Astrocyte (in vitro differentiated cells and primary cell): ENCODE measurements at regions not wholly inside any gene's neighbourhood (a gene's known extent, or its start where the extent isn't known, plus 50 kb on each side); places are given as distances from the start of the nearest gene placed in this dataset.

Source experiments
- DNase-seq: peaks from one replicate; pipeline ENCODE4 v3.0.0-alpha.2; 2010; ENCODE audit warnings: low read depth
- FAIRE-seq: peaks from 2 replicates; lab custom pipeline; 2011; peaks lifted over from hg19 to GRCh38; lab: Jason Lieb, UNC
- H2AFZ ChIP-seq: 2 replicates; pipeline ENCODE4 v1.6.0; 2012; ENCODE audit warnings: low read depth, low read length, inconsistent platforms
- H3K27ac ChIP-seq: 2 replicates; pipeline ENCODE4 v1.5.1; 2011; ENCODE audit warnings: low read depth, low read length, inconsistent platforms
- H3K27me3 ChIP-seq: 2 replicates; pipeline ENCODE4 v1.6.0; 2011; ENCODE audit warnings: low read length, inconsistent platforms; ENCODE audit not compliant: insufficient read depth
- H3K36me3 ChIP-seq: 2 replicates; pipeline ENCODE4 v1.5.1; 2011; ENCODE audit warnings: low read length, inconsistent platforms; ENCODE audit not compliant: insufficient read depth
- H3K4me1 ChIP-seq: 2 replicates; pipeline ENCODE4 v1.5.1; 2011; ENCODE audit warnings: low read length, inconsistent platforms; ENCODE audit not compliant: insufficient read depth
- H3K4me2 ChIP-seq: 2 replicates; pipeline ENCODE4 v1.6.0; 2012; ENCODE audit warnings: low read length, inconsistent platforms
- H3K4me3 ChIP-seq: 2 replicates; pipeline ENCODE4 v1.5.1; 2011; ENCODE audit warnings: low read depth, mild to moderate bottlenecking, low read length, inconsistent platforms; ENCODE audit not compliant: insufficient read depth
- H3K79me2 ChIP-seq: 2 replicates; pipeline ENCODE4 v1.6.0; 2012; ENCODE audit warnings: mild to moderate bottlenecking, low read length, inconsistent platforms; ENCODE audit not compliant: insufficient read depth
- H3K9ac ChIP-seq: 2 replicates; pipeline ENCODE4 v1.6.0; 2012; ENCODE audit warnings: mild to moderate bottlenecking, low read length, inconsistent platforms
- H3K9me3 ChIP-seq: 2 replicates; pipeline ENCODE4 v1.5.1; 2012; ENCODE audit warnings: low read depth, mild to moderate bottlenecking, low read length, inconsistent platforms; ENCODE audit not compliant: insufficient read depth
- H4K20me1 ChIP-seq: 2 replicates; pipeline ENCODE4 v1.6.0; 2012; ENCODE audit warnings: low read length, inconsistent platforms; ENCODE audit not compliant: insufficient read depth
- H3K27ac Mint-ChIP-seq: one replicate; pipeline ENCODE4 v1.8.0; 2021; ENCODE audit warnings: mild to moderate bottlenecking, mixed read lengths; ENCODE audit not compliant: unreplicated experiment
- H3K27me3 Mint-ChIP-seq: one replicate; pipeline ENCODE4 v1.8.0; 2021; ENCODE audit warnings: low read depth, mixed read lengths; ENCODE audit not compliant: unreplicated experiment
- H3K36me3 Mint-ChIP-seq: one replicate; pipeline ENCODE4 v1.8.0; 2021; ENCODE audit warnings: low read depth, mixed read lengths; ENCODE audit not compliant: unreplicated experiment
- H3K4me1 Mint-ChIP-seq: one replicate; pipeline ENCODE4 v1.8.0; 2021; ENCODE audit warnings: low read depth, mixed read lengths; ENCODE audit not compliant: unreplicated experiment
- H3K4me3 Mint-ChIP-seq: one replicate; pipeline ENCODE4 v1.8.0; 2021; ENCODE audit warnings: mild to moderate bottlenecking, moderate library complexity, mixed read lengths; ENCODE audit not compliant: unreplicated experiment
- H3K9me3 Mint-ChIP-seq: one replicate; pipeline ENCODE4 v1.8.0; 2021; ENCODE audit warnings: mild to moderate bottlenecking, mixed read lengths; ENCODE audit not compliant: unreplicated experiment
- EZH2 ChIP-seq: IDR thresholded peaks from 2 replicates; pipeline ENCODE4 v1.6.1; 2012; ENCODE audit warnings: mild to moderate bottlenecking, low read length, inconsistent platforms; ENCODE audit not compliant: insufficient read depth
- TF ChIP-seq, protein P1 (sequence below): IDR thresholded peaks from 2 replicates; pipeline ENCODE4 v1.5.1; 2011; ENCODE audit warnings: low read depth, mild to moderate bottlenecking, inconsistent platforms, low read length, moderate library complexity; ENCODE audit not compliant: insufficient read depth

DNA sequence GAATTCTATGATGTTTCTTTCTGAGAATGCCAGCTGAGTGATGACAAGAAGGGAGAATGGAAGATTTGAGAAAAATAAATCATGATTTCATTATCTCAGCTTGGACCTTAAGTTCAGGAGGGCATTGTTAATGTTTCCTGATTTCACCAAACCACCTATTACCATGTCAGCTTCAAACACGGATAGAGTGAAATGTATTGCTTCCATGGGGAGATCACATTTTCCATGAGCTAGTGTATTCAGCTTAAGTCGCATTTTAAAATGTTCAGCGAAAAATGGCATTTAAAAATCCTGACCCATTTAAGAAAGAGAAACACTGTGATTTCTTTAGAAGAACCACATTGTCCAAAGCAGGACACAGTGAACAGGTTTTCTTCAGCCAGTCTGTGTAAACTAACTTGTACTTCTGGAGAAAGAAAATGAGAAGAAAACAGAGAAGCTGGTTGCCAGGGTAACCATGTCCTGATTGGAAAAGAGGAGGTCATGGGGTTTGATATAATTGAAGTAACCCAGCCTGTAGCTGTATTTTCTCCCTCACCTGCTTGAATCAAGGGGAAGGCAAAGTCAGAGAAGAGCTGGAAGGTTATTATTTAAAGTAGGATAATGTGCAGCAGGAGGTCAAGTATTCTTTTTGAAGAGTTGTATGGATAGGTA lies 684.1 kb upstream of the NRSN1 start:
- Mint-ChIP-seq H3K36me3 (no peaks in the 10 kb centered on the region), H3K4me3 (no peak overlapping the region), H3K27me3 (no peaks in the 10 kb centered on the region), H3K4me1 (peaks cover 3% of the 10 kb centered on the region), H3K9me3 (no peaks in the 10 kb centered on the region), H3K27ac (no peak overlapping the region)
- no peak for DNase-seq
- Histone ChIP-seq H3K4me3 (no peak overlapping the region), H3K27ac (no peak overlapping the region), H2AFZ (peak overlapping the region; percentile 5), H3K9ac (no peak overlapping the region), H3K27me3 (no peaks in the 10 kb centered on the region), H3K9me3 (no peaks in the 10 kb centered on the region), H3K36me3 (no peaks in the 10 kb centered on the region), H3K79me2 (no peaks in the 10 kb centered on the region), H3K4me1 (peaks cover 6% of the 10 kb centered on the region), H3K4me2 (no peak overlapping the region), H4K20me1 (no peaks in the 10 kb centered on the region)
- FAIRE-seq = no peak
- no peak for TF ChIP-seq EZH2
- TF ChIP-seq, protein P1, sequence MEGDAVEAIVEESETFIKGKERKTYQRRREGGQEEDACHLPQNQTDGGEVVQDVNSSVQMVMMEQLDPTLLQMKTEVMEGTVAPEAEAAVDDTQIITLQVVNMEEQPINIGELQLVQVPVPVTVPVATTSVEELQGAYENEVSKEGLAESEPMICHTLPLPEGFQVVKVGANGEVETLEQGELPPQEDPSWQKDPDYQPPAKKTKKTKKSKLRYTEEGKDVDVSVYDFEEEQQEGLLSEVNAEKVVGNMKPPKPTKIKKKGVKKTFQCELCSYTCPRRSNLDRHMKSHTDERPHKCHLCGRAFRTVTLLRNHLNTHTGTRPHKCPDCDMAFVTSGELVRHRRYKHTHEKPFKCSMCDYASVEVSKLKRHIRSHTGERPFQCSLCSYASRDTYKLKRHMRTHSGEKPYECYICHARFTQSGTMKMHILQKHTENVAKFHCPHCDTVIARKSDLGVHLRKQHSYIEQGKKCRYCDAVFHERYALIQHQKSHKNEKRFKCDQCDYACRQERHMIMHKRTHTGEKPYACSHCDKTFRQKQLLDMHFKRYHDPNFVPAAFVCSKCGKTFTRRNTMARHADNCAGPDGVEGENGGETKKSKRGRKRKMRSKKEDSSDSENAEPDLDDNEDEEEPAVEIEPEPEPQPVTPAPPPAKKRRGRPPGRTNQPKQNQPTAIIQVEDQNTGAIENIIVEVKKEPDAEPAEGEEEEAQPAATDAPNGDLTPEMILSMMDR = no peak

DNA sequence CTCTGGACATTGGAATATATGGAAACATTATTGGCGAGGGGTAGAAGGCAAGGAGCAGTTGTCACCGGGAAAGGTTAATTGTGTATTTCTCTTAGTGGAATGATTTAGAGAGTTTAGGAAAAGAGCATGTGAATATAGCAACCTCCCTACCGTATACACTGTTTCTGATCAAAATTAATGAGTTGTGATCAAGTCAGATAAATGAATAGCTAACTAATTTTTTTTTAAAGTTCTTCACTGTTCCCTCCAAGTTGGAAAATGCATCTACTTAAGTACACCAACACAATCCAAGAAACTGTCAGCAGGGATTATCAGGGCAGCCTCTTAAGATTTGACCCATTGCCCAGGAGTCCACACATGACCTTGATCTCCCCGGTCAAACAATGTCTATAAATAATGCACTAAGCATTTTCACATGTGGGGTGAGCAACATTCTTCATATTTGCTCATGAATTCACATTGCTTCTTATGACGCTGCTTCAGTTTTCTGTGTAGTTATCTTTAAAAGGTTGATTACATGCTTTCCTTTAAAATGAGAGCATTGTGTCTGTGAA lies 680.8 kb upstream of the NRSN1 start:
- H3K9ac ChIP-seq = no peak overlapping the region
- no peaks in the 10 kb centered on the region for H3K9me3 ChIP-seq
- H3K79me2 ChIP-seq = no peaks in the 10 kb centered on the region
- H3K27me3 ChIP-seq = no peaks in the 10 kb centered on the region
- Mint-ChIP-seq H3K27ac (no peak overlapping the region), H3K4me1 (peaks cover 3% of the 10 kb centered on the region), H3K27me3 (no peaks in the 10 kb centered on the region), H3K36me3 (no peaks in the 10 kb centered on the region), H3K9me3 (no peaks in the 10 kb centered on the region), H3K4me3 (no peak overlapping the region)
- no peak overlapping the region for H3K4me2 ChIP-seq
- H3K27ac ChIP-seq = no peak overlapping the region
- H3K4me3 ChIP-seq = no peak overlapping the region
- DNase-seq (peak; percentile 35), FAIRE-seq (no peak)
- no peaks in the 10 kb centered on the region for H3K36me3 ChIP-seq
- TF ChIP-seq, protein P1 = no peak
- no peak for TF ChIP-seq EZH2
- no peaks in the 10 kb centered on the region for H4K20me1 ChIP-seq
- peaks cover 6% of the 10 kb centered on the region for H3K4me1 ChIP-seq
- no peak overlapping the region for H2AFZ ChIP-seq

DNA sequence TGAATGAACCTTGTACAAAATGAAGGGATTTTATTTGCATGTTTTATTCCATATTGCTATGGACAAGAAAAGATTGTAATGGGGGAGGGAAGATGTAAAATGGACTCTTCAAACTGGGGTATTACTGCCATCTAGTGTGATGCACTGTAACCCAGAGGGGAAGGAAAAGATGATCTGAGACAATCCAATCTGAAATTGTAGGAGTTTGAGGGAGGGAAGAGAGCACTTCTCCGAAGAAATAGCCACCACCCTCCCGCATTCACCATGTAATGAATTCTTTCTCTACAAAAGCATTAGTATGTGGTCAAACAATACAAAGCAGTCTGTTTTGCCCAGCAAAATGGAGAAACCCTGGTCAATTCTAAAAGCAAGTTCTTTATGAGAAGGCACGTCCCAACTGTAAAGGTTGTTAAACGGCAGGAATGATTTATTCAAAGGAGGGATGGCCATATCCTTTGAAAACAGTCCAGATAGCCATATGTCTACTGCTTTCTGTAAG lies 679.5 kb upstream of the NRSN1 start:
- Histone ChIP-seq H3K36me3 (no peaks in the 10 kb centered on the region), H3K79me2 (no peaks in the 10 kb centered on the region), H2AFZ (peak overlapping the region; percentile 57), H3K4me1 (peaks cover 6% of the 10 kb centered on the region), H3K4me3 (no peak overlapping the region), H3K27ac (no peak overlapping the region), H3K9ac (peak overlapping the region; percentile 37), H4K20me1 (no peaks in the 10 kb centered on the region), H3K9me3 (no peaks in the 10 kb centered on the region), H3K27me3 (no peaks in the 10 kb centered on the region), H3K4me2 (peak overlapping the region; percentile 47)
- H3K4me1 Mint-ChIP-seq = peaks cover 3% of the 10 kb centered on the region
- H3K36me3 Mint-ChIP-seq = no peaks in the 10 kb centered on the region
- H3K4me3 Mint-ChIP-seq = no peak overlapping the region
- H3K27me3 Mint-ChIP-seq = no peaks in the 10 kb centered on the region
- peaks cover 2% of the 10 kb centered on the region for H3K9me3 Mint-ChIP-seq
- H3K27ac Mint-ChIP-seq = peak overlapping the region; percentile 31
- FAIRE-seq = peak; percentile 58
- peak; percentile 52 for DNase-seq
- no peak for TF ChIP-seq EZH2
- TF ChIP-seq, protein P1 = peak; percentile 71
